ENCODE measurements at regions not wholly inside any gene's neighbourhood (a gene's known extent, or its start where the extent isn't known, plus 50 kb on each side); places are given as distances from the start of the nearest gene placed in this dataset.

- TF ChIP-seq ZMIZ1 (IDR thresholded peaks at IDR 0.05; ENCODE audit: low read depth in 2 of 2, low read length in 2 of 2) (no peak), MAFF (IDR thresholded peaks at IDR 0.05; ENCODE audit: low read length) (no peak), CREB3L1 (IDR thresholded peaks at IDR 0.05; ENCODE audit: borderline replicate concordance, low read depth) (no peak), EHMT2 (IDR thresholded peaks at IDR 0.05) (no peak), LEF1 (IDR thresholded peaks at IDR 0.05) (no peak), MTA3 (IDR thresholded peaks at IDR 0.05; ENCODE audit: borderline replicate concordance) (no peak), NR0B1 (IDR thresholded peaks at IDR 0.05; ENCODE audit: partially characterized antibody) (no peak), ZFP91 (CRISPR knock-in tag; IDR thresholded peaks at IDR 0.05) (no peak), NR2C2 (CRISPR knock-in tag; IDR thresholded peaks at IDR 0.05) (no peak), NR2C2 (tag; IDR thresholded peaks at IDR 0.05) (no peak), MAX (CRISPR knock-in tag; IDR thresholded peaks at IDR 0.05) (no peak), LARP7 (IDR thresholded peaks at IDR 0.05) (no peak)
Observed at GRCh38 chrX:25066131-25066530, 50.4 kb upstream of the ARX start (continued).
